ENCODE measurements at regions not wholly inside any gene's neighbourhood (a gene's known extent, or its start where the extent isn't known, plus 50 kb on each side); places are given as distances from the start of the nearest gene placed in this dataset.

DNA sequence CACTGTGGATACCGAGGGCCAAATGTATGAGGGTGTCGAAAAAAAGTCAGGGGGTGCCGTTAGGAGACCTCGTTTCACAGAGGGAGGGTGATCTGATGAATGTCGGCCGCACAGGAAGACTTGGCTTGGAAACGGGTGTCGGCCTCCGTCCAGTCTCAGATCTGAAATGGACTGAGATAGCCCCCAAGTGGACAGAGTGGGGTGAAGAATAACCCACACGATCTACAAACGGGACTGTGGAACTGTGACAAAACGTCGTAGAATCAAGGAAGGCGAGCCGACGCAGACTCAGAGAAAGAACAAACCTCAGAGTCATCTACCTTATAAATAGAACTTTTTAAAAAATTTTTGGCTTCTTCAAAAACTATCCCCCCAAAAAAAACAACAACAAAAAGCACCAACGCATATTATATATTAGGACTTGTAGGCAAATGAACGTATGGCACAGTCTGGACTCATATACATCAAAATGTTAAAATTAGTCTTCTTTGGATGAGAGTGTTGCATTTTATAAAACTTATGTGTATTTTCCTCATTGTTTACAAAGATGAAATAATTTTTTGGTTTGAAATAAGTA is 63.8 kb upstream of the IRF2 start:
- no peak overlapping the region for H3K18ac ChIP-seq (ENCODE audit: extremely low read depth, low read length)
- H4K20me1 ChIP-seq (replicated peaks in 1 of 2; ENCODE audit: control insufficient read depth in 1 of 2, insufficient read depth in 2 of 2, low read length in 2 of 2), result no peaks in the 10 kb centered on the region
- H3K56ac ChIP-seq (replicated peaks; ENCODE audit: insufficient read length, low read depth, low read length), result no peak overlapping the region
- no peak overlapping the region for H3K14ac ChIP-seq (ENCODE audit: insufficient read length)
- peaks cover 0 to 6% (median 3%) of the 10 kb centered on the region in 4 experiments; a peak in 5 of 7 replicates for H3K4me1 ChIP-seq (replicated peaks in 1 of 4; ENCODE audit: control insufficient read depth in 3 of 4, insufficient read depth in 4 of 4, low read length in 3 of 4)
- no peak overlapping the region for H4K5ac ChIP-seq (ENCODE audit: insufficient read length, low read depth, low read length)
- no peak overlapping the region for H3K23ac ChIP-seq (ENCODE audit: insufficient read length)
- H2AK5ac ChIP-seq (ENCODE audit: low read depth, low read length), result no peak overlapping the region
- DNase-seq (ENCODE audit: low read depth in 1 of 2, low spot score in 2 of 2) (no peak), FAIRE-seq (peak; percentile 28)
- H2AFZ ChIP-seq (ENCODE audit: low read length), result peak overlapping the region; percentile 37
- peak overlapping the region in 3 of 4 experiments; percentile 79 to 85 (median 81); a peak in 6 of 8 replicates for H3K4me3 ChIP-seq (ENCODE audit: extremely low read depth in 1 of 4, insufficient read depth in 2 of 4, low read depth in 3 of 4, low read length in 4 of 4)
- H3K27me3 ChIP-seq (replicated peaks in 1 of 4; ENCODE audit: control insufficient read depth in 3 of 4, extremely low read depth in 1 of 4, insufficient read depth in 3 of 4, low read length in 3 of 4), result no peaks in the 10 kb centered on the region
- no peaks in the 10 kb centered on the region for H3K36me3 ChIP-seq (ENCODE audit: control insufficient read depth in 2 of 4, insufficient read depth in 4 of 4, low read length in 3 of 4)
- H4K8ac ChIP-seq (ENCODE audit: extremely low read depth, insufficient read depth, low read length), result 0 out of 2 replicates have a peak overlapping the region, but pooled peaks have one; percentile 39
- WGBS, 2 experiments (ENCODE audit: extremely low coverage in 1 of 2, insufficient coverage in 1 of 2, insufficient read length in 1 of 2, insufficient replicate concordance in 2 of 2, low coverage in 1 of 2, low lambda C conversion rate in 2 of 2, missing lambda C conversion rate in 1 of 2), result 62% methylated on average over 18 of the region's 18 CpGs; no CpG with 5 or more reads in 1 of the 2 experiments
- no peak overlapping the region for H3K4ac ChIP-seq (replicated peaks; ENCODE audit: insufficient read length, low read depth, low read length)
- peak in 2 of 3 experiments; percentile 21 to 25; a peak in 2 of 4 replicates for TF ChIP-seq CTCF (IDR thresholded peaks at IDR 0.05; ENCODE audit: control extremely low read depth in 1 of 3, insufficient read depth in 1 of 3, low read depth in 1 of 3, low read length in 3 of 3)
- peak; percentile 54 to 71 for TF ChIP-seq RAD21 (IDR thresholded peaks at IDR 0.05 in 1 of 2, conservative IDR thresholded peaks at IDR 0.05 in 1 of 2; ENCODE audit: low read depth in 2 of 2, low read length in 2 of 2)
- no peak for TF ChIP-seq BACH1 (IDR thresholded peaks at IDR 0.05; ENCODE audit: low read length)
- no peaks in the 10 kb centered on the region for H3K9me3 ChIP-seq (ENCODE audit: insufficient read depth in 2 of 2, low read depth in 1 of 2, low read length in 1 of 2)
- no peaks in the 10 kb centered on the region for H3K79me2 ChIP-seq (ENCODE audit: control insufficient read depth in 1 of 2, insufficient read depth in 2 of 2, low read length in 2 of 2)
- ChIA-PET CTCF (ENCODE audit: partially characterized antibody) (interaction anchor here (0.9 kb wide), 1 partner anchor 250 kb away, joined by 3 read pairs; no protein-coding TSS in a partner anchor), POLR2A (ENCODE audit: partially characterized antibody) (interaction anchor here (0.9 kb wide), 1 partner anchor 22 kb away, joined by 3 read pairs; no protein-coding TSS in a partner anchor)
- H2BK20ac ChIP-seq (ENCODE audit: low read length), result no peak overlapping the region
- H3K4me2 ChIP-seq (ENCODE audit: insufficient read depth in 1 of 2, low read depth in 2 of 2, low read length in 2 of 2), result peak overlapping the region; percentile 46 to 75
- no peaks in the 10 kb centered on the region for H3K79me1 ChIP-seq (ENCODE audit: low read depth, low read length)
- H3K27ac ChIP-seq (ENCODE audit: low read depth, low read length), result no peak overlapping the region
- no peak overlapping the region for H4K91ac ChIP-seq (replicated peaks; ENCODE audit: insufficient read length, low read length)
- no peak overlapping the region for H3K9ac ChIP-seq (replicated peaks in 1 of 4; ENCODE audit: extremely low read depth in 1 of 4, low read depth in 3 of 4, low read length in 3 of 4)
- H2BK12ac ChIP-seq (ENCODE audit: low read depth, low read length), result no peak overlapping the region
- H2BK15ac ChIP-seq (ENCODE audit: low read length), result no peak overlapping the region
- no peaks in the 10 kb centered on the region for H3K23me2 ChIP-seq (ENCODE audit: low read depth, low read length)
- H2BK120ac ChIP-seq (replicated peaks; ENCODE audit: low read depth, low read length), result no peak overlapping the region
- no peak overlapping the region for H2BK5ac ChIP-seq (ENCODE audit: low read depth, low read length)
